NB4 (cell line): ENCODE measurements at regions not wholly inside any gene's neighbourhood (a gene's known extent, or its start where the extent isn't known, plus 50 kb on each side); places are given as distances from the start of the nearest gene placed in this dataset.

ENCODE experiments used
- DNase-seq: peaks from one replicate; pipeline ENCODE4 v3.0.0; 2010; ENCODE audit warnings: low read depth
- H3K4me3 ChIP-seq: one replicate; pipeline ENCODE4 v1.5.1; 2011; ENCODE audit warnings: mild to moderate bottlenecking, low read depth, low read length, moderate library complexity
- CTCF ChIP-seq: IDR thresholded peaks from one replicate; pipeline ENCODE4 v1.5.1; 2012; ENCODE audit warnings: low read depth, low read length
- MAX ChIP-seq: IDR thresholded peaks from 2 replicates; pipeline ENCODE4 v1.6.1; 2011; ENCODE audit warnings: low read depth, low read length
- MYC ChIP-seq: IDR thresholded peaks from 2 replicates; pipeline ENCODE4 v1.6.1; 2011; ENCODE audit warnings: low read depth, low read length
- POLR2A ChIP-seq: IDR thresholded peaks from 2 replicates; pipeline ENCODE4 v1.6.1; 2011; ENCODE audit warnings: mild to moderate bottlenecking; ENCODE audit not compliant: insufficient read length; ENCODE audit errors: extremely low read depth

GRCh38 chr17:77282524-77283515, 142.1 kb downstream of the SEC14L1 start:
- no peak for DNase-seq
- no peak for TF ChIP-seq CTCF
- TF ChIP-seq POLR2A: no peak
- TF ChIP-seq MYC: no peak
- TF ChIP-seq MAX: no peak
- H3K4me3 ChIP-seq: no peak overlapping the region

- TF ChIP-seq POLR2A: no peak
- no peak for TF ChIP-seq MAX
- no peak for TF ChIP-seq MYC
- no peak for TF ChIP-seq CTCF
- no peak for DNase-seq
- H3K4me3 ChIP-seq: no peak overlapping the region
These were observed 143.4 kb downstream of the SEC14L1 start for GRCh38 chr17:77284023-77284617.

GRCh38 chr17:77285594-77286390, 145.0 kb downstream of the SEC14L1 start:
- peak; percentile 82 for DNase-seq
- H3K4me3 ChIP-seq: no peak overlapping the region
- TF ChIP-seq MAX: peak; percentile 23; the same call in 1 of the 2 replicates
- TF ChIP-seq CTCF: no peak
- TF ChIP-seq MYC: no peak
- no peak for TF ChIP-seq POLR2A

- no peak for TF ChIP-seq CTCF
- no peak for TF ChIP-seq MAX
- TF ChIP-seq MYC: no peak
- no peak for TF ChIP-seq POLR2A
- H3K4me3 ChIP-seq: no peak overlapping the region
These were observed 145.5 kb downstream of the SEC14L1 start for GRCh38 chr17:77286391-77286640.

GRCh38 chr17:77286641-77287431, 146.1 kb downstream of the SEC14L1 start:
- TF ChIP-seq CTCF (no peak), POLR2A (no peak), MYC (no peak), MAX (no peak)
- no peak for DNase-seq
- no peak overlapping the region for H3K4me3 ChIP-seq

More at GRCh38 chr17:77286391-77286640, 145.5 kb downstream of the SEC14L1 start:
- DNase-seq: no peak
